IPS-18a (cell line): ENCODE measurements at regions not wholly inside any gene's neighbourhood (a gene's known extent, or its start where the extent isn't known, plus 50 kb on each side); places are given as distances from the start of the nearest gene placed in this dataset.

Experiments
- H3K27ac ChIP-seq: one replicate; pipeline ENCODE4 v1.5.1; 2013; ENCODE audit warnings: low read length
- H3K27me3 ChIP-seq: one replicate; pipeline ENCODE4 v1.6.1; 2013; ENCODE audit warnings: mild to moderate bottlenecking, low read length; ENCODE audit not compliant: control insufficient read depth, insufficient read depth
- H3K36me3 ChIP-seq: one replicate; pipeline ENCODE4 v1.6.1; 2013; ENCODE audit warnings: low read depth, low read length; ENCODE audit not compliant: control insufficient read depth
- H3K4me1 ChIP-seq: one replicate; pipeline ENCODE4 v1.6.1; 2013; ENCODE audit warnings: low read depth, low read length; ENCODE audit not compliant: control insufficient read depth
- H3K4me3 ChIP-seq: one replicate; pipeline ENCODE4 v1.5.1; 2013; ENCODE audit warnings: low read length
- H3K9ac ChIP-seq: one replicate; pipeline ENCODE4 v1.6.1; 2013; ENCODE audit warnings: mild to moderate bottlenecking, low read length, moderate library complexity
- H3K9me3 ChIP-seq: one replicate; pipeline ENCODE4 v1.6.1; 2013; ENCODE audit warnings: low read depth, low read length; ENCODE audit not compliant: control insufficient read depth

GRCh38 chr9:26604076-26604662 is 288.4 kb downstream of the CAAP1 start:
- H3K9ac ChIP-seq = no peak overlapping the region
- H3K27me3 ChIP-seq = no peaks in the 10 kb centered on the region
- no peak overlapping the region for H3K27ac ChIP-seq
- peak overlapping the region; percentile 11 for H3K4me3 ChIP-seq
- no peaks in the 10 kb centered on the region for H3K36me3 ChIP-seq
- no peaks in the 10 kb centered on the region for H3K9me3 ChIP-seq
- peaks cover 16% of the 10 kb centered on the region for H3K4me1 ChIP-seq

GRCh38 chr9:26603617-26604016 is 289.0 kb downstream of the CAAP1 start:
- no peaks in the 10 kb centered on the region for H3K27me3 ChIP-seq
- peak overlapping the region; percentile 11 for H3K4me3 ChIP-seq
- peaks cover 16% of the 10 kb centered on the region for H3K4me1 ChIP-seq
- H3K9me3 ChIP-seq = no peaks in the 10 kb centered on the region
- H3K9ac ChIP-seq = no peak overlapping the region
- H3K27ac ChIP-seq = no peak overlapping the region
- H3K36me3 ChIP-seq = no peaks in the 10 kb centered on the region

GRCh38 chr9:26597542-26598149 is 295.0 kb downstream of the CAAP1 start:
- no peak overlapping the region for H3K4me3 ChIP-seq
- no peaks in the 10 kb centered on the region for H3K27me3 ChIP-seq
- no peak overlapping the region for H3K9ac ChIP-seq
- H3K27ac ChIP-seq = no peak overlapping the region
- no peaks in the 10 kb centered on the region for H3K4me1 ChIP-seq
- no peaks in the 10 kb centered on the region for H3K36me3 ChIP-seq
- no peaks in the 10 kb centered on the region for H3K9me3 ChIP-seq

GRCh38 chr9:26579056-26579455 is 313.5 kb downstream of the CAAP1 start:
- Histone ChIP-seq H3K27ac (no peak overlapping the region), H3K36me3 (no peaks in the 10 kb centered on the region), H3K27me3 (no peaks in the 10 kb centered on the region), H3K9me3 (no peaks in the 10 kb centered on the region), H3K9ac (no peak overlapping the region), H3K4me1 (no peaks in the 10 kb centered on the region), H3K4me3 (no peak overlapping the region)

- Histone ChIP-seq H3K9ac (no peak overlapping the region), H3K4me1 (no peaks in the 10 kb centered on the region)
Measured at GRCh38 chr9:26574898-26575440, 317.6 kb downstream of the CAAP1 start.

GRCh38 chr9:26574256-26574655 is 318.3 kb downstream of the CAAP1 start:
- Histone ChIP-seq H3K27me3 (no peaks in the 10 kb centered on the region), H3K4me3 (no peak overlapping the region), H3K9me3 (no peaks in the 10 kb centered on the region), H3K36me3 (no peaks in the 10 kb centered on the region), H3K27ac (no peak overlapping the region), H3K9ac (no peak overlapping the region), H3K4me1 (no peaks in the 10 kb centered on the region)

More at GRCh38 chr9:26574898-26575440, 317.6 kb downstream of the CAAP1 start:
- H3K27ac ChIP-seq = no peak overlapping the region
- no peaks in the 10 kb centered on the region for H3K9me3 ChIP-seq
- no peaks in the 10 kb centered on the region for H3K27me3 ChIP-seq
- no peaks in the 10 kb centered on the region for H3K36me3 ChIP-seq
- no peak overlapping the region for H3K4me3 ChIP-seq

GRCh38 chr9:26567976-26568375 is 324.6 kb downstream of the CAAP1 start:
- Histone ChIP-seq H3K27ac (no peak overlapping the region), H3K4me3 (no peak overlapping the region), H3K36me3 (no peaks in the 10 kb centered on the region), H3K4me1 (no peaks in the 10 kb centered on the region), H3K27me3 (no peaks in the 10 kb centered on the region), H3K9ac (no peak overlapping the region), H3K9me3 (no peaks in the 10 kb centered on the region)

- Histone ChIP-seq H3K27me3 (no peaks in the 10 kb centered on the region), H3K36me3 (no peaks in the 10 kb centered on the region), H3K27ac (no peak overlapping the region), H3K4me3 (no peak overlapping the region), H3K4me1 (no peaks in the 10 kb centered on the region), H3K9me3 (no peaks in the 10 kb centered on the region), H3K9ac (no peak overlapping the region)
Measured at GRCh38 chr9:26566141-26566540, 326.5 kb downstream of the CAAP1 start.

- H3K4me1 ChIP-seq = no peaks in the 10 kb centered on the region
- no peaks in the 10 kb centered on the region for H3K27me3 ChIP-seq
- no peaks in the 10 kb centered on the region for H3K36me3 ChIP-seq
- H3K9ac ChIP-seq = no peak overlapping the region
- no peak overlapping the region for H3K4me3 ChIP-seq
- H3K9me3 ChIP-seq = no peaks in the 10 kb centered on the region
- H3K27ac ChIP-seq = no peak overlapping the region
Measured at GRCh38 chr9:26565118-26565517, 327.5 kb downstream of the CAAP1 start.

- Histone ChIP-seq H3K9ac (no peak overlapping the region), H3K4me1 (no peaks in the 10 kb centered on the region), H3K27ac (no peak overlapping the region), H3K9me3 (no peaks in the 10 kb centered on the region), H3K4me3 (no peak overlapping the region), H3K27me3 (no peaks in the 10 kb centered on the region), H3K36me3 (no peaks in the 10 kb centered on the region)
Measured at GRCh38 chr9:26562338-26562737, 330.3 kb downstream of the CAAP1 start.

- Histone ChIP-seq H3K36me3 (no peaks in the 10 kb centered on the region), H3K9me3 (no peaks in the 10 kb centered on the region), H3K27me3 (no peaks in the 10 kb centered on the region), H3K4me1 (no peaks in the 10 kb centered on the region), H3K4me3 (no peak overlapping the region), H3K27ac (no peak overlapping the region), H3K9ac (no peak overlapping the region)
Measured at GRCh38 chr9:26561928-26562327, 330.7 kb downstream of the CAAP1 start.

- no peak overlapping the region for H3K4me3 ChIP-seq
- H3K9me3 ChIP-seq = no peaks in the 10 kb centered on the region
- no peak overlapping the region for H3K27ac ChIP-seq
- no peaks in the 10 kb centered on the region for H3K36me3 ChIP-seq
- no peaks in the 10 kb centered on the region for H3K4me1 ChIP-seq
- H3K9ac ChIP-seq = no peak overlapping the region
- no peaks in the 10 kb centered on the region for H3K27me3 ChIP-seq
Measured at GRCh38 chr9:26559506-26559905, 333.1 kb downstream of the CAAP1 start.
